DND-41 (cell line): ENCODE measurements at regions not wholly inside any gene's neighbourhood (a gene's known extent, or its start where the extent isn't known, plus 50 kb on each side); places are given as distances from the start of the nearest gene placed in this dataset.

ENCODE experiments used
- CTCF ChIP-seq: IDR thresholded peaks from 2 replicates; pipeline ENCODE4 v1.5.1; 2012; ENCODE audit warnings: borderline replicate concordance, low read length, moderate library complexity, mild to moderate bottlenecking; ENCODE audit not compliant: poor library complexity, severe bottlenecking; ENCODE audit errors: extremely low read depth
- EZH2 ChIP-seq: IDR thresholded peaks from 3 replicates; pipeline ENCODE4 v1.6.1; 2012; ENCODE audit warnings: borderline replicate concordance, low read depth, mild to moderate bottlenecking, moderate library complexity, low read length, inconsistent platforms; ENCODE audit not compliant: severe bottlenecking

- TF ChIP-seq CTCF (no peak), EZH2 (no peak)
Observed at GRCh38 chr18:45253973-45254708, 361.1 kb upstream of the SLC14A2 start.
